HepG2 (cell line): ENCODE measurements at regions not wholly inside any gene's neighbourhood (a gene's known extent, or its start where the extent isn't known, plus 50 kb on each side); places are given as distances from the start of the nearest gene placed in this dataset.
A peak's percentile ranks its signal among the peaks of the same experiment; 100 is the strongest.

ENCODE experiments used
- ATAC-seq: fragments of 200-7000 bp; cut with Tn5 transposase; 3 replicates; pipeline ENCODE4 v1.9.1; 2020; ENCODE audit warnings: mild to moderate bottlenecking, moderate library complexity
- BruUV-seq: library from RNA; stranded (reverse); fragments of 400-500 nt; replicated peaks from 2 replicates; lab custom pipeline; 2021; lab: Mats Ljungman, UMichigan
- CTCF ChIA-PET: fragments of 300-600 bp; formaldehyde crosslinking; extraction: SDS; loops from one replicate; lab custom pipeline; 2021; ENCODE audit warnings: low total read pairs, inconsistent platforms, low intra/inter-chr PET ratio; lab: Yijun Ruan, JAX
- POLR2A ChIA-PET: fragments of 350-600 bp; sonication (Branson Sonifier 250); formaldehyde crosslinking; loops from one replicate; lab custom pipeline; 2020; ENCODE audit warnings: antibody characterized with exemption, inconsistent platforms; lab: Yijun Ruan, JAX
- DNase-seq: peaks from one replicate; pipeline ENCODE4 v3.0.0-alpha.2; 2015; ENCODE audit warnings: low spot score
- FAIRE-seq: peaks from 3 replicates; lab custom pipeline; 2011; peaks lifted over from hg19 to GRCh38; lab: Jason Lieb, UNC
- H2AFZ ChIP-seq: one replicate; pipeline ENCODE4 v1.6.1; 2011; ENCODE audit warnings: low read length, inconsistent platforms
- H3K27ac ChIP-seq: fragments of 300-600 bp; 3 replicates; pipeline ENCODE4 v1.8.0; 2011; ENCODE audit warnings: mixed run types, mild to moderate bottlenecking, mixed read lengths, low read length, inconsistent platforms; ENCODE audit not compliant: insufficient read depth; ENCODE audit errors: extremely low read length
- H3K27me3 ChIP-seq, 2 experiments: fragments of 200-600 bp in 1 of 2; 2 replicates in 1 of 2; 3 replicates in 1 of 2; pipeline versions ENCODE4 v1.6.0 to v1.8.0; 2011; ENCODE audit warnings: low read length in 2 of 2, mild to moderate bottlenecking in 2 of 2, moderate library complexity in 2 of 2, inconsistent platforms in 1 of 2; ENCODE audit not compliant: insufficient read depth in 2 of 2, control insufficient read depth in 1 of 2
- H3K36me3 ChIP-seq, 2 experiments: fragments of 200-600 bp in 1 of 2; replicated peaks in 1 of 2; 2 replicates in 1 of 2; 3 replicates in 1 of 2; pipeline versions ENCODE4 v1.5.1 to v1.8.0; 2011; ENCODE audit warnings: low read length in 2 of 2, inconsistent platforms in 1 of 2; ENCODE audit not compliant: insufficient read depth in 2 of 2, control insufficient read depth in 1 of 2
- H3K4me1 ChIP-seq: 2 replicates; pipeline ENCODE4 v1.5.1; 2012; ENCODE audit warnings: low read length, inconsistent platforms; ENCODE audit not compliant: insufficient read depth
- H3K4me2 ChIP-seq: 2 replicates; pipeline ENCODE4 v1.6.0; 2011; ENCODE audit warnings: low read depth, low read length, inconsistent platforms
- H3K4me3 ChIP-seq, 3 experiments: fragments of 200-600 bp in 1 of 3; sonication (generic), shearing (Covaris generic) in 1 of 3; replicated peaks in 1 of 3; 2 replicates each; pipeline ENCODE4 v1.5.1; 2011 to 2016; ENCODE audit warnings: low read length in 3 of 3, inconsistent platforms in 2 of 3, low read depth in 2 of 3, mild to moderate bottlenecking in 2 of 3, control low read depth in 1 of 3, mixed read lengths in 1 of 3; ENCODE audit not compliant: insufficient read depth in 1 of 3
- H3K79me2 ChIP-seq: one replicate; pipeline ENCODE4 v1.6.1; 2011; ENCODE audit warnings: low read length, inconsistent platforms; ENCODE audit not compliant: insufficient read depth
- H3K9ac ChIP-seq: 2 replicates; pipeline ENCODE4 v1.6.0; 2011; ENCODE audit warnings: mild to moderate bottlenecking, low read depth, low read length, inconsistent platforms; ENCODE audit not compliant: insufficient read depth
- H3K9me3 ChIP-seq: 2 replicates; pipeline ENCODE4 v1.5.1; 2012; ENCODE audit warnings: mild to moderate bottlenecking, low read length
- H4K20me1 ChIP-seq: 2 replicates; pipeline ENCODE4 v1.6.0; 2011; ENCODE audit warnings: inconsistent platforms, mild to moderate bottlenecking, low read length, moderate library complexity; ENCODE audit not compliant: insufficient read depth
- ELF3 ChIP-seq: IDR thresholded peaks from 2 replicates; pipeline ENCODE4 v1.6.1; 2016; ENCODE audit warnings: missing genetic modification reagents, missing compliant biosample characterization
- FOXP1 ChIP-seq, 2 experiments: fragments of 450-650 bp in 1 of 2; IDR thresholded peaks; 2 replicates each; pipeline ENCODE4 v1.6.1; 2017 to 2018; ENCODE audit warnings: antibody characterized with exemption in 1 of 2
- HNRNPUL1 ChIP-seq: fragments of 200-400 bp; formaldehyde crosslinking; IDR thresholded peaks from 2 replicates; pipeline ENCODE4 v1.6.1; 2017; ENCODE audit warnings: low read depth, mild to moderate bottlenecking, low read length, moderate library complexity
- HOXA7 ChIP-seq: sonication (generic); formaldehyde crosslinking; IDR thresholded peaks from 2 replicates; pipeline ENCODE4 v1.8.1; 2022; ENCODE audit warnings: mild to moderate bottlenecking, missing genetic modification reagents, moderate library complexity
- MAFF ChIP-seq: IDR thresholded peaks from 2 replicates; pipeline ENCODE4 v1.6.1; 2011; ENCODE audit warnings: low read depth, low read length, improper control_type of control experiment
- ZNF564 ChIP-seq: sonication (generic); formaldehyde crosslinking; IDR thresholded peaks from 2 replicates; pipeline ENCODE4 v1.8.1; 2023; ENCODE audit warnings: mild to moderate bottlenecking, missing genetic modification reagents
- WGBS: methylation state at CpG from one replicate; pipeline ENCODE4 v1.1.6; 2017; ENCODE audit warnings: low lambda C conversion rate; 5-methylcytosine and 5-hydroxymethylcytosine counted together
- in situ Hi-C: cut with HindIII; loops from 2 replicates; pipeline ENCODE4 v1.10.0; 2017; ENCODE audit warnings: low pct_unique_long_range_greater_than_20kb; ENCODE audit not compliant: extremely low pct_ligation_motif_present
- intact Hi-C: fragments of 100-400 bp; cut with micrococcal nuclease; formaldehyde crosslinking; loops from one replicate; pipeline ENCODE4 v1.10.0; 2022; ENCODE audit not compliant: unreplicated experiment

GRCh38 chr2:168356477-168356835 lies 99.6 kb upstream of the CERS6 start:
- intact Hi-C loops (no loop called here), in situ Hi-C loops (no loop called here)
- Histone ChIP-seq H3K9me3 (no peaks in the 10 kb centered on the region), H3K9ac (no peak overlapping the region), H3K4me2 (no peak overlapping the region), H3K27ac (no peak overlapping the region), H4K20me1 (no peaks in the 10 kb centered on the region), H2AFZ (no peak overlapping the region), H3K4me3 (no peak overlapping the region), H3K79me2 (no peaks in the 10 kb centered on the region), H3K27me3 (0 out of 5 replicates have a peak, but pooled peaks cover 0 to 5% of the 10 kb centered on the region in 2 experiments), H3K4me1 (peaks cover 17% of the 10 kb centered on the region), H3K36me3 (no peaks in the 10 kb centered on the region)
- WGBS, result 61% methylated on average over 2 of the region's 2 CpGs
- no peak for ATAC-seq
- no TSS peak for BruUV-seq
- ChIA-PET CTCF (no interaction called here), POLR2A (no interaction called here)
- DNase-seq, result no peak
- no peak for FAIRE-seq
- TF ChIP-seq MAFF, result no peak
- TF ChIP-seq ZNF564, result no peak
- TF ChIP-seq, all 625 proteins: peak for 0

- TF ChIP-seq ELF3, result 0 out of 2 replicates have a peak, but pooled peaks have one; percentile 18
- TF ChIP-seq HNRNPUL1, result 0 out of 2 replicates have a peak, but pooled peaks have one; percentile 17
- TF ChIP-seq HOXA7 (CRISPR knock-in tag), result no peak
- TF ChIP-seq FOXP1 (IDR thresholded peaks at IDR 0.05), result no peak
- 0 out of 2 replicates have a peak, but pooled peaks have one; percentile 15 for TF ChIP-seq FOXP1 (CRISPR knock-in tag; IDR thresholded peaks at IDR 0.05)
- Histone ChIP-seq H3K27ac (no peak overlapping the region), H3K9ac (no peak overlapping the region), H3K27me3 (0 out of 5 replicates have a peak, but pooled peaks cover 0 to 5% of the 10 kb centered on the region in 2 experiments), H3K79me2 (no peaks in the 10 kb centered on the region), H3K4me2 (peak overlapping the region; percentile 70), H3K4me1 (peaks cover 17% of the 10 kb centered on the region), H3K36me3 (no peaks in the 10 kb centered on the region), H4K20me1 (no peaks in the 10 kb centered on the region), H2AFZ (peak overlapping the region; percentile 88), H3K9me3 (no peaks in the 10 kb centered on the region), H3K4me3 (peak overlapping the region; percentile 29 to 44 (median 44))
- no TSS peak for BruUV-seq
- ATAC-seq (peak; percentile 72), FAIRE-seq (no peak), DNase-seq (no peak)
- in situ Hi-C loops, result no loop called here
- 7% methylated on average over 3 of the region's 3 CpGs for WGBS
- intact Hi-C loops, result no loop called here
- CTCF ChIA-PET, result no interaction called here
- POLR2A ChIA-PET, result no interaction called here
Measured at GRCh38 chr2:168357797-168358472, 98.1 kb upstream of the CERS6 start.
